ENCODE measurements at regions not wholly inside any gene's neighbourhood (a gene's known extent, or its start where the extent isn't known, plus 50 kb on each side); places are given as distances from the start of the nearest gene placed in this dataset.

- TF ChIP-seq CTCF (IDR thresholded peaks at IDR 0.05) (no peak), POLR2A (IDR thresholded peaks at IDR 0.05) (no peak)
- Histone ChIP-seq H3K9me3 (no peaks in the 10 kb centered on the region), H3K27me3 (no peaks in the 10 kb centered on the region), H3K4me1 (no peaks in the 10 kb centered on the region), H3K36me3 (replicated peaks in 1 of 2; ENCODE audit: insufficient read depth in 1 of 2, low read depth in 2 of 2) (no peaks in the 10 kb centered on the region), H3K4me3 (no peak overlapping the region), H3K27ac (no peak overlapping the region)
- intact Hi-C loops (cut with DNase I) = no loop called here
- DNase-seq = no peak
- ATAC-seq = no peak
Measured at GRCh38 chr2:34844629-34845028, 1245.5 kb upstream of the FAM98A start.

GRCh38 chr2:34838408-34838807 is 1239.3 kb upstream of the FAM98A start:
- 68 to 96% methylated on average over 3 of the region's 3 CpGs for WGBS, 2 donors
- no peaks in the 10 kb centered on the region for H3K36me3 ChIP-seq (replicated peaks in 1 of 2; ENCODE audit: insufficient read depth in 1 of 2, low read depth in 2 of 2)
- no peak for ATAC-seq

DNA sequence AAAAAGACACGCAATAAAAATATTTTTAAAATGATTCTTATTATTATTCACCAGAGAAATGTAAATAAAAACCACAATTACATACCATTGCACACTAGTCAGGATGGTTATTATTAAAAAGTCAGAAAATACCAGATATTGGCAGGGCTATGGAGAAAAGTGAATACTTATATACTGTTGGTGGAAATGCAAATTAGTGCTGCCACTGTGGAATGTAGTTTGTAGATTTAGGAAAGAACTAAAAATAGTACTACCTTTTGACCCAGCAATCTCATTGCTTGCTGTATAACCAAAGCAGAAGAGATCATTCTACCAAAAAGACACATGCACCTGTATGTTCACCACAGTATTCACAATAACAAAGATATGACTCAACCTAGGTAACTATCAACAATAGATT is 1237.3 kb upstream of the FAM98A start:
- no peaks in the 10 kb centered on the region for H3K4me1 ChIP-seq
- ATAC-seq (no peak), DNase-seq (no peak)
- no peaks in the 10 kb centered on the region for H3K27me3 ChIP-seq
- no peak for TF ChIP-seq CTCF (IDR thresholded peaks at IDR 0.05)
- TF ChIP-seq POLR2A (IDR thresholded peaks at IDR 0.05) = no peak
- 73 to 75% methylated on average over 1 of the region's 1 CpG for WGBS, 2 donors
- H3K27ac ChIP-seq = no peak overlapping the region
- H3K36me3 ChIP-seq (replicated peaks in 1 of 2; ENCODE audit: insufficient read depth in 1 of 2, low read depth in 2 of 2) = no peaks in the 10 kb centered on the region
- intact Hi-C loops (cut with DNase I) = no loop called here
- no peaks in the 10 kb centered on the region for H3K9me3 ChIP-seq
- no peak overlapping the region for H3K4me3 ChIP-seq

More at GRCh38 chr2:34838408-34838807, 1239.3 kb upstream of the FAM98A start:
- Histone ChIP-seq H3K4me3 (no peak overlapping the region), H3K27me3 (no peaks in the 10 kb centered on the region), H3K9me3 (no peaks in the 10 kb centered on the region), H3K27ac (no peak overlapping the region), H3K4me1 (no peaks in the 10 kb centered on the region)
- no peak for TF ChIP-seq POLR2A (IDR thresholded peaks at IDR 0.05)
- no peak for TF ChIP-seq CTCF (IDR thresholded peaks at IDR 0.05)
- DNase-seq = no peak
- intact Hi-C loops (cut with DNase I) = no loop called here

GRCh38 chr2:34831096-34831495 is 1232.0 kb upstream of the FAM98A start:
- no peak overlapping the region for H3K27ac ChIP-seq
- no peak for DNase-seq
- no peaks in the 10 kb centered on the region for H3K4me1 ChIP-seq
- intact Hi-C loops (cut with DNase I) = no loop called here
- H3K36me3 ChIP-seq (replicated peaks in 1 of 2; ENCODE audit: insufficient read depth in 1 of 2, low read depth in 2 of 2) = no peaks in the 10 kb centered on the region
- no peaks in the 10 kb centered on the region for H3K9me3 ChIP-seq
- WGBS, 2 donors = 78 to 90% methylated on average over 4 of the region's 4 CpGs
- ATAC-seq = no peak
- TF ChIP-seq POLR2A (IDR thresholded peaks at IDR 0.05) (no peak), CTCF (IDR thresholded peaks at IDR 0.05) (no peak)
- H3K4me3 ChIP-seq = no peak overlapping the region
- no peaks in the 10 kb centered on the region for H3K27me3 ChIP-seq

GRCh38 chr2:34828481-34828880 is 1229.4 kb upstream of the FAM98A start:
- intact Hi-C loops (cut with DNase I) = no loop called here
- no peak for ATAC-seq

More at GRCh38 chr2:34828481-34828880, 1229.4 kb upstream of the FAM98A start:
- no peaks in the 10 kb centered on the region for H3K4me1 ChIP-seq
- H3K27me3 ChIP-seq = no peaks in the 10 kb centered on the region
- H3K9me3 ChIP-seq = no peaks in the 10 kb centered on the region
- no peak overlapping the region for H3K27ac ChIP-seq
- no peak overlapping the region for H3K4me3 ChIP-seq
- no peak for DNase-seq
- TF ChIP-seq CTCF (IDR thresholded peaks at IDR 0.05) = no peak
- no peak for TF ChIP-seq POLR2A (IDR thresholded peaks at IDR 0.05)
- H3K36me3 ChIP-seq (replicated peaks in 1 of 2; ENCODE audit: insufficient read depth in 1 of 2, low read depth in 2 of 2) = no peaks in the 10 kb centered on the region
